NCI-H2171 (cell line): ENCODE measurements at regions not wholly inside any gene's neighbourhood (a gene's known extent, or its start where the extent isn't known, plus 50 kb on each side); places are given as distances from the start of the nearest gene placed in this dataset.

Experiments
- DNase-seq: peaks from one replicate; lab custom pipeline; 2025; lab: John Stamatoyannopoulos, UW

- DNase-seq = no peak
Observed at GRCh38 chr19:30083125-30083681, 141.2 kb downstream of the URI1 start.

- no peak for DNase-seq
Observed at GRCh38 chr19:30083701-30084156, 141.7 kb downstream of the URI1 start.

GRCh38 chr19:30084390-30084819 is 142.4 kb downstream of the URI1 start:
- no peak for DNase-seq

DNA sequence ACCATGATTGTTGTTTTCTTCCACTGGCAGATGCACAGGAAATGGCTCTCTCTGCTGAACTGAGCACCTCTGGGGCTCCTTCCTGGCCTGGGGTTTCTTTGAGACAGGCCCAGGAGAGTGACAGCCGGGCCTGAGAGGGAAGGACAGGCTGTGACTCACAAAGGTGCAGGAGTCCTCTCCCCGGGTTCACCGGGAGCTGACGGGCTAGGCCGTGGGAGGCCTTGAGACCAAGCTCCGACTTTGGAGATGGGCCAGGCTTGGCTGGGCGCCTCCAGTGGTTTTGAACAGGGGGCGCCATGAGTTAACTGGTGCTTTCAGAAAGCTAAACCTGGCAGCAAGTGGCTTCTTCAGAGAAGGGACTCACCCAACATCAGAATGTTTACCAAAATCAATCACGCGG is 143.4 kb downstream of the URI1 start:
- no peak for DNase-seq

- DNase-seq = no peak
Observed at GRCh38 chr19:30086220-30086619, 144.2 kb downstream of the URI1 start.

- no peak for DNase-seq
Observed at GRCh38 chr19:30086916-30087315, 144.9 kb downstream of the URI1 start.

- no peak for DNase-seq
Observed at GRCh38 chr19:30087381-30088138, 145.5 kb downstream of the URI1 start.

GRCh38 chr19:30088567-30088966 is 146.5 kb downstream of the URI1 start:
- no peak for DNase-seq

DNA sequence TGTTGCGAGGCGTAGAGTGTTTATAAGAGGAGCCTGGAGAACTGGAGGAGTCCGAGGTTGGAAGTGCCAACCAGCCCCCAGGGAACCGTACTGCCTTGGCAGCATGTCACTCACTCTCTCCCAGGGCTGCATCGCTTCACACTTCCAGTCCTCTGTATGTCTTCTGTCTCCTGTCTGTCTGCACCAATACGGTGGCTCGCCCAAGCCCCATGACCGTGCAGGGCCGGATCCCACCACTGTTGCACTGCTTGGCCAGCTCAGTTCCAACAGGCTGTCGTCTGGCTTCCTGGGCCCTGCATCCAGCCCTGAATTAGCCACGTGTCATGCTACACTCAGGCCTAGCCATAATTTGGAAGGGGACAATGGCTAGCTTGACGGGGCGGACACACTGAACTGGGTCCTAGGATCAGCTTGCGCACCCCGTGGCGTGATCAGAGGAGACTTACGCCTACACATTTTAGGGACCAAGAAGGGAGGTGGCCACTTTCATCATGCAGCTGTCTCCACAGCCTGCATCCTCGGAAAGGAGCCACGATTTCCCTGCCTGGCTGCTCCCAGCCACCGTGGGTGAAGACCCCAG is 147.1 kb downstream of the URI1 start:
- DNase-seq = no peak

- no peak for DNase-seq
Observed at GRCh38 chr19:30090476-30090875, 148.4 kb downstream of the URI1 start.

- no peak for DNase-seq
Observed at GRCh38 chr19:30090963-30091362, 148.9 kb downstream of the URI1 start.

DNA sequence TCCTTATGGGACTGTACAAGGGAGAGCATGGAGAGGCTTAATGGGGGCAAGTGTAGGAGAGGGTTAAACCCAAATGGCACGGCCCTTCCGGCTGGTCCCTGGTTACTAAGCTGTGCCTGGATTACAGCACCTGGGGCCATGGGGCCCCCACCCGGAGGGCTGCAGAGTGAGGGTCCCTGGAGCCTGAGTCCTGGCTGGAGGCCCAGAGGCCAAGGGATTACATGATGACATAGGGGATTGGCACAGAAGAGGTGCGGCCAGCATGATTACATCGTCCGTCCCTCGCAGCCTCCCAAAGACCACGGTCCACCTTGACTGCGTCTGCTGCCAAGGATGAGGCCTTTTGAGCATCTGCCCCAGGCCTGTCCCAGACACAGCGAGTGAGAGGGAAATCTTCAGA is 149.4 kb downstream of the URI1 start:
- DNase-seq = no peak

GRCh38 chr19:30091856-30092255 is 149.8 kb downstream of the URI1 start:
- no peak for DNase-seq

DNA sequence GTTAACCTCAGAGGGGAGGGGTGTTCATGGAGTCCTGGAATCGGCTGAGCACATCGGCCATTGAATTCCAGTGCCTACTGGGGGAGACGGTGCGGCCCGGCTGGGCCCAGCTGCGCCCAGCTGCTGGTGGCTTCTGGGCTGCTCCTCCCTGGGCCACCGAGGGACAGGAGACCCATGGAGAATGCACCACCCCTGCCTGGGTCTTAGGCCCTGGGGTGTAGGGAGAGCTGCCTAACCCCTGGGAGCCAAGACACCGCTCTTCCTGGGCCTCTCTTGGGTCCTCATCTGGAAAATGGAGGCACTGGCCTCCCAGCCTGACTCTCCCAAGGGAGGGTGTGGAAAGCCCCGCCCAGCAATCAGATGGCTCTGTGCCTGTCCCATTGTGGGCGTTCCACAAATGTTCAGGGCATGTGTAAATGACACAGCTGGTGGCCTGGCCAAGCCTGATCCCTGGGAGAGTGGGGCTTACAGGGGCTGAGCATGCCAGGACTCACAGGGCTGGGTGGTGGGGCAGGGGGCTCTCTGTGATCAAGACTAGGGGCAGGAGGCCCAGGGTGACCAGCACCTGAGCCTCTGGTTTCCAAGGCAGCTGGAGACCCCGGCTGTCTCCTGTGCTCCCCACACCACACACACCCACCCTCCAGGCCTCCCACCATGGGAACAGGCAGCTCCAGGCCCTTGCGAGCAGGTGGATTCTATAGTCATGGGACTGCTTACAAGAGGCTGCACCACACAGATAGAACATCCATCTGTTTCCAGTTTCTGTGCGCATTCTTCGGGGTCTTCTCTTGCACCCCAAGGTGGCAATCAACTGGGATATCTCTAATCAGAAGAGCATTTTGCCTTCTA is 150.9 kb downstream of the URI1 start:
- DNase-seq = no peak

DNA sequence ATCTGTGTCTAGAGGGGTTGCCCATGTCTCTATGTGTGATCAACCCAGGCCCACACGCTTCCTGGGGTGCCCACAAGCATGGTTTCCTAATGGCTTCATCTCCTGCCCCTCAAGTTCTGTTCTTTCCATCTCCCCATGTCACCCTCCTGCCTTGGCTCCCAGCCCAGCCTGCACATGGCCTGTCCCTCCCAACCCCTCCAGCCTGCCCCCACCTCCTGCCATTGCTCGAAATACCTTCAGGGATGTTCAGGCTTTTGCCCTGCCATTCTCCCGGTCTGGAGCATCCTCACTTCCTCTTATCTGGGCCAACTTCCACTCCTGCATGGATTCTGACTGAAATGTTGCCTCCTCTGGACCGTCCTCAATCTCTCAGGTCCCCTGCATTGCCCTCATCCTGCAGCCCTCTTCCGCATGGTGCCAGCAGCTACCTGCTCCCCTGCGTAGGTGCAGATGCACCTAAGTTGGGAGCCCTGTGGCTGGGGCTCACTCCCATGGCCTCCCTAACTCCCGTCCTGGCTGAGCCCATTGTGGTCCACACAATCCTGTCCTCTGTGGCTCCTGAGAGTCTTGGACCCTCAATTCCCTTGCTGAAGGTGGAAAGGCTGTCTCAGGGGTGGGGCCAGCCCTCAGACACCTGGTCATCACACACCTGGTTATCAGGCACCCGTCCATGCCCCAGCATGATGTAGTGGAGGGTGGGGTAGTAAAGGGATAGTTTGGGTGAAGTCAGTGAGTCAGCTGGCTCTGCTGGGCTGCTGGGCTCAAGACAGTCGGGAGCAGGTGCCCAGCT is 152.1 kb downstream of the URI1 start:
- DNase-seq = no peak

- DNase-seq = no peak
Observed at GRCh38 chr19:30094756-30095140, 152.7 kb downstream of the URI1 start.

DNA sequence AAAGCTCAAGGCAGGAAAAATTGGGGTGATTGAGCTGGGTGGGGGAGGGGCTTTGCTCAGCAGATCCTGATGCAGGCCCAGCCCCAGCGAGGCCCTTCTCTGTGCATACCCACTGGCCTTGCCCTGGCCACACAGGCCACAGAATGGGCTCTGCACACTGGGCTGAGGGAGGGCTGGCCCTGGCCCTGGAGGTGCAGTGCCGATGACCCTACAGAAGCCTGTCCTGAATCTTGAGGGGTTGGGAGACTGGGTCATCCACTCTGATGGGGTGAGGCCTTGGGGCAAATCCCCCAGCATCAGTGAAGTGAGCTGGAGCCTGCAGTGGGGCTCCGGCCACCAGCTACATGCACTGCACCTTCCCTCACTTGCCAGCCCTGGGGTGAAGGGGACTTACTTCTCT is 153.1 kb downstream of the URI1 start:
- no peak for DNase-seq

DNA sequence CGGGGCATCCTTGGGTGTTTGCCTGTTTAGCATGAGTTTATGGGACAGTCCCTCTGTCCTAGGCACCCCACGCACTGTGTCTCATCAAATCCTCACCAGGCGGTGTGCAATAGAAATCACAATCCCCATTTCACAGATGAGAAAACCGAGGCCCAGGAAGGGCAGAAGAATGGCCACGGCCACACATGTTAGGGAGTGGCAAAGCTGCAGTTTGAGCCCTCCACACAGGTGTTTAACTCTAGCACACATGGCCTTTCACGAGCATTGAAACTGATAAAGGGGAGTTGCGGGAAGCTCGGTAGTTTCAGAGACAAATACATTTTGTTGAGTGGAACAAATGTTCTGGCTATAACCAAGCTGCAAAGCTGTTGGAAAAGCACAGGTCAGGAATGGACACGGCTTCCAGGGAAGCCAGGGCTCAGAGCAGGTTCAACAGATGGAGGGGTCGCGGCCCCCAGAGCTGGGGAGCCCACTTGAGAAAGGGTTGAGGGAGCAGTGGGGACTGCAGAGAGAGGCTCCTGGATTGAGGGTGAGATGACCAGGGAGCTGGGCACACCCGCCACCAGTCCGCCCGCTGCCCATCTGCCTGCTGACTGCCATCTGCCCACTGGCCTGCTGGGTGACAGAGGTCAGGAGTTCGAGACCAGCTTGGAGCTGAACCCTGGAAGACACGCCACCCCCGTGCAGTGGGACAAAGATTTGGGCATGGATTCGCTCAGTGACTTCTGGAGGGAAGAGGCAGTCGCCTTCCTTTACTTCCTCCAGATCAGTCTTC is 154.7 kb downstream of the URI1 start:
- DNase-seq = no peak

DNA sequence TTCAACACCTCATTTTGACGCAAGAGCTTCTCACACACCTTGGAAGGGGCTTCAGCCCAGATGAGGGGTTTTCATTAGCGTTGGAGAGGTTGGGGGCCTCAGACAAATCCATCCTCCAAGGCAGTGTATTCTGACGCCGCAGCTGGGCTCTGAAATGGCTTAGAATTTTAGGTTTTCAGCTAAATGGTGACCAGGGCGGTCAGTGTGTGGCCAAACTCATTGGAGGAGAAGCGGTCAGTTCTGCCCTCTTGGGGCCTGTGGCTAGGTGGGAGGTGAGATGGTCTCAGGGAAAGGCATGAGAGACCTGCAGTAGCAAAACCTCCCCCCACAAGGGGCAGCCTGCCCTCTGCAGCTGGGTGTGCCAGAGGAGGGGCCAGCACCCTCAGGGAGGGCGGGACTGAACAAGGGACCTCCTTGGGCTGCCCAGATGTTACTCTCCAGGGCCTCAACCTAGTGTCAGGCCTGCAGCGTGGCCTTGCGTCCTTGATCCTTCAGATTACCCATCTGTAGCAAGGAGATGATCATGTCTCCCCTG is 155.8 kb downstream of the URI1 start:
- DNase-seq = no peak

DNA sequence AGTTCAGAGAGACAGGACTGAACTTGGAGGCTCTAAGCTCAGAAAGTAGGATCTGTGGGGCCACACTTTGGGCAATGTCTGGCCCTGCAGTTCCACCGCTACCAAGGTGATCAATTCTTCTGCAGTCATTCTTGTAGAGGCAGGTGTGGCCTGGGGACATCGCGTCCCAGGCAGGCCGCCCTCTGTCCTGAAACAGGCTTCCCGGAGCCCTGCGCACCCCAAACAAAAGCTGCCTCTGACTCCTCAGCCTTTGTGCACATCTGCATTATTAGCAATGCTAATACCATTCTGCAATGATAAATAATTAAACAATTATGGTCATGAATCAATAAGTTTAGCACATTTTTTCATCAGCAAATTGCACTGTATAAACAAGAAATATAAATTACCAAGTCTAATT is 160.2 kb downstream of the URI1 start:
- no peak for DNase-seq

DNA sequence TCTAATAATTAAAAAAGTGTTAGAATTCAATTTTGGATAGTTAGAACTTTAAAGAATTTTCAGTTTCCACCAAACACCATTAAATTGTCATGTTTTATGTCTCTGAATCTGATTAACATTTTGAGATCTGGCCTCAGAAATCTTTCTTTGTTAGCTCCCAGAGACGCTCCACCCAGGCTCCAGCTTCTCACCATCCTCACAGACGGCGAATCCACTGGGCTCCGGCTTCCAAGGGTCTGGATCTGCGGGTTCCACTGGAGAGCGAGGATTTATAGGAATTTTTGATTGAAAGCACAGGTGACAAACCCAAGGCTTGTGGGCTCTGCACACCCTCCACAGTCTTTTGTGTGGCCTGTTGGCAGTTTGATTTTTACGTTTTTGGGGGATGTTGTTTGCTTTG is 160.6 kb downstream of the URI1 start:
- DNase-seq = no peak
